ENCODE measurements at regions not wholly inside any gene's neighbourhood (a gene's known extent, or its start where the extent isn't known, plus 50 kb on each side); places are given as distances from the start of the nearest gene placed in this dataset.

GRCh38 chr10:53638006-53638405 lies 865.4 kb upstream of the MBL2 start:
- H3K4me1 ChIP-seq, result no peaks in the 10 kb centered on the region
- no peak overlapping the region for H3K27ac ChIP-seq
- intact Hi-C loops (cut with DNase I), result no loop called here
- ATAC-seq, result no peak
- no peaks in the 10 kb centered on the region for H3K9me3 ChIP-seq
- H3K36me3 ChIP-seq, result no peaks in the 10 kb centered on the region
- H3K27me3 ChIP-seq, result no peaks in the 10 kb centered on the region
- DNase-seq, result no peak
- TF ChIP-seq POLR2A (IDR thresholded peaks at IDR 0.05), result no peak
- TF ChIP-seq, protein P1, sequence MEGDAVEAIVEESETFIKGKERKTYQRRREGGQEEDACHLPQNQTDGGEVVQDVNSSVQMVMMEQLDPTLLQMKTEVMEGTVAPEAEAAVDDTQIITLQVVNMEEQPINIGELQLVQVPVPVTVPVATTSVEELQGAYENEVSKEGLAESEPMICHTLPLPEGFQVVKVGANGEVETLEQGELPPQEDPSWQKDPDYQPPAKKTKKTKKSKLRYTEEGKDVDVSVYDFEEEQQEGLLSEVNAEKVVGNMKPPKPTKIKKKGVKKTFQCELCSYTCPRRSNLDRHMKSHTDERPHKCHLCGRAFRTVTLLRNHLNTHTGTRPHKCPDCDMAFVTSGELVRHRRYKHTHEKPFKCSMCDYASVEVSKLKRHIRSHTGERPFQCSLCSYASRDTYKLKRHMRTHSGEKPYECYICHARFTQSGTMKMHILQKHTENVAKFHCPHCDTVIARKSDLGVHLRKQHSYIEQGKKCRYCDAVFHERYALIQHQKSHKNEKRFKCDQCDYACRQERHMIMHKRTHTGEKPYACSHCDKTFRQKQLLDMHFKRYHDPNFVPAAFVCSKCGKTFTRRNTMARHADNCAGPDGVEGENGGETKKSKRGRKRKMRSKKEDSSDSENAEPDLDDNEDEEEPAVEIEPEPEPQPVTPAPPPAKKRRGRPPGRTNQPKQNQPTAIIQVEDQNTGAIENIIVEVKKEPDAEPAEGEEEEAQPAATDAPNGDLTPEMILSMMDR (IDR thresholded peaks at IDR 0.05), result no peak
- 31% methylated on average over 4 of the region's 4 CpGs for WGBS (ENCODE audit: insufficient coverage, low coverage, low lambda C conversion rate, missing lambda C conversion rate)
- no peak overlapping the region for H3K4me3 ChIP-seq

DNA sequence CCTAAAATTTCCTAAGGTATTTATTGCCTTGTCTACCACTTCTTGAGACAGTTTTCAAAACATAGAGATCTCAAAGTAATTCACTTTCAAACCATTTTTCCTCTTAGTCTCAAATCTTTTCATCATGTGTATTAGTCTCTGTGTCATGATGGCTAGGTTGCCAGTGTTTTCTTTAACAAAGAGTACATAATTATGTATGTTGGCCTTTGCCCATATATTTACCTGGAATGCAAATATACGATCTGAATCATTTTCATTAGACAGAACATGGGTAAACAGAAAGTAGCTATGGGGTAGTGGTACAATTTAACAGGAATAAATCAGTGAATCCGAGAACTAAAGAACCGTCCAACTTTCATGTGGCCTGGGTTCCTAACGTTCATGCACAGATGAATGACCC lies 852.1 kb upstream of the MBL2 start:
- DNase-seq (no peak), ATAC-seq (no peak)
- Histone ChIP-seq H3K27me3 (no peaks in the 10 kb centered on the region), H3K4me1 (no peaks in the 10 kb centered on the region), H3K27ac (no peak overlapping the region), H3K9me3 (no peaks in the 10 kb centered on the region), H3K4me3 (no peak overlapping the region), H3K36me3 (no peaks in the 10 kb centered on the region)
- 59% methylated on average over 4 of the region's 4 CpGs for WGBS (ENCODE audit: insufficient coverage, low coverage, low lambda C conversion rate, missing lambda C conversion rate)
- no peak for TF ChIP-seq POLR2A (IDR thresholded peaks at IDR 0.05)
- TF ChIP-seq, protein P1 (IDR thresholded peaks at IDR 0.05), result no peak
- intact Hi-C loops (cut with DNase I), result no loop called here

DNA sequence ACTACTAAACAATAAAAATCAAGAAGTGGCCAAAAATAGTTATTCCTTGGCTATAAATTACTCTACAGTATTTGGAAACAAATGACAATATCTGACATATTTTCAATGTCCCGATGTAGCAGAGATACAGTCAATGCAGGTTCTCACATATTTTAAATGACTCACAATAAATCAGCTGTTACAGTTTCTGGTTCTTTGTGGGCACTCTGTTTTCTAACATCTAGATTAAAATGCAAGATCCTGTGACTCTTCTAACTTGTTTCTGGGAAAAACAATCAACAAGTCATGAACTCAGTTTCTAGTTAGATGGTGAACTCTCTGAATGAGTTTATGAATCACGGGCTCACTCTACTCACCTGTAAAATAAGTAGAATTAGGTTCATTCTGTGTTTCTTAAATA lies 849.6 kb upstream of the MBL2 start:
- 57% methylated on average over 2 of the region's 2 CpGs for WGBS (ENCODE audit: insufficient coverage, low coverage, low lambda C conversion rate, missing lambda C conversion rate)
- Histone ChIP-seq H3K4me1 (no peaks in the 10 kb centered on the region), H3K27me3 (no peaks in the 10 kb centered on the region), H3K36me3 (no peaks in the 10 kb centered on the region), H3K27ac (no peak overlapping the region), H3K4me3 (no peak overlapping the region), H3K9me3 (no peaks in the 10 kb centered on the region)
- ATAC-seq, result no peak
- DNase-seq, result no peak
- TF ChIP-seq, protein P1 (IDR thresholded peaks at IDR 0.05), result no peak
- TF ChIP-seq POLR2A (IDR thresholded peaks at IDR 0.05), result no peak
- intact Hi-C loops (cut with DNase I), result no loop called here

GRCh38 chr10:53619671-53620070 lies 847.1 kb upstream of the MBL2 start:
- Histone ChIP-seq H3K4me3 (no peak overlapping the region), H3K27ac (no peak overlapping the region), H3K27me3 (no peaks in the 10 kb centered on the region), H3K9me3 (no peaks in the 10 kb centered on the region), H3K36me3 (no peaks in the 10 kb centered on the region), H3K4me1 (no peaks in the 10 kb centered on the region)
- DNase-seq (no peak), ATAC-seq (no peak)
- intact Hi-C loops (cut with DNase I), result no loop called here
- no peak for TF ChIP-seq POLR2A (IDR thresholded peaks at IDR 0.05)
- TF ChIP-seq, protein P1 (IDR thresholded peaks at IDR 0.05), result no peak
- no CpG with 5 or more reads among the region's 2 CpGs for WGBS (ENCODE audit: insufficient coverage, low coverage, low lambda C conversion rate, missing lambda C conversion rate)

DNA sequence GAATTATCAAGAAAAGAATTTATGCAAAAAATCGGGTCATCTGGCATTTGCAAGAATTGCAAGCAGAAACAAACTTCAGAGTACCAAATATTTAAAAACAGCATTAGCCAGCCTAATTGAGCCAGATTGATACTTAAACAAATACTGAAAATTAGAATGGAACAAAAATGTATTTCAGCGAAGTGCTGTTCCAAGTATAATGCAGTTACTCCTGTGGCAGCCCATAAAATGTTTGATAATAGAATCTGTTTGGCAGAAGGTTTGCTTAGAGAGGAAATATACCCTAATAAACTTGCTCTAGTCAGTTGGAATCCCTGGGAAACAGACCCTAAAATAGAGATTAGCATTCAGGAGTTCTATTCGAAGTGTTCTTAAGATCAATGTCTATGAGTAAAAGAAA lies 835.1 kb upstream of the MBL2 start:
- ATAC-seq (no peak), DNase-seq (no peak)
- Histone ChIP-seq H3K27me3 (no peaks in the 10 kb centered on the region), H3K27ac (no peak overlapping the region), H3K4me3 (no peak overlapping the region), H3K4me1 (no peaks in the 10 kb centered on the region), H3K9me3 (no peaks in the 10 kb centered on the region), H3K36me3 (no peaks in the 10 kb centered on the region)
- 47% methylated on average over 3 of the region's 3 CpGs for WGBS (ENCODE audit: insufficient coverage, low coverage, low lambda C conversion rate, missing lambda C conversion rate)
- intact Hi-C loops (cut with DNase I), result no loop called here
- no peak for TF ChIP-seq POLR2A (IDR thresholded peaks at IDR 0.05)
- TF ChIP-seq, protein P1 (IDR thresholded peaks at IDR 0.05), result no peak
